GM18517 (cell line): ENCODE measurements at regions not wholly inside any gene's neighbourhood (a gene's known extent, or its start where the extent isn't known, plus 50 kb on each side); places are given as distances from the start of the nearest gene placed in this dataset.
A peak's percentile ranks its signal among the peaks of the same experiment; 100 is the strongest.

Source experiments
- ATAC-seq: cut with Tn5 transposase; IDR thresholded peaks from one replicate; pipeline ENCODE4 v1.9.1; 2021; ENCODE audit warnings: mild to moderate bottlenecking, moderate library complexity; ENCODE audit not compliant: unreplicated experiment

- no peak for ATAC-seq
Observed at GRCh38 chr5:6806668-6807067, 93.4 kb downstream of the TENT4A start.

- no peak for ATAC-seq
Observed at GRCh38 chr5:6808462-6808861, 95.2 kb downstream of the TENT4A start.

- ATAC-seq = no peak
Observed at GRCh38 chr5:6810641-6811405, 97.6 kb downstream of the TENT4A start.

GRCh38 chr5:6812091-6812490 lies 98.9 kb downstream of the TENT4A start:
- no peak for ATAC-seq

GRCh38 chr5:6812800-6813731 lies 99.8 kb downstream of the TENT4A start:
- no peak for ATAC-seq

GRCh38 chr5:6814816-6815215 lies 101.6 kb downstream of the TENT4A start:
- no peak for ATAC-seq

- ATAC-seq = no peak
Observed at GRCh38 chr5:6818594-6819511, 105.6 kb downstream of the TENT4A start.

GRCh38 chr5:6819521-6819920 lies 106.3 kb downstream of the TENT4A start:
- ATAC-seq = no peak

- ATAC-seq = no peak
Observed at GRCh38 chr5:6820851-6821479, 107.7 kb downstream of the TENT4A start.

- ATAC-seq = no peak
Observed at GRCh38 chr5:6822068-6822467, 108.8 kb downstream of the TENT4A start.

GRCh38 chr5:6822556-6823343 lies 109.5 kb downstream of the TENT4A start:
- ATAC-seq = no peak

GRCh38 chr5:6823996-6824395 lies 110.8 kb downstream of the TENT4A start:
- ATAC-seq = no peak

GRCh38 chr5:6825678-6826244 lies 112.5 kb downstream of the TENT4A start:
- ATAC-seq = no peak

GRCh38 chr5:6826756-6827155 lies 113.5 kb downstream of the TENT4A start:
- no peak for ATAC-seq

- peak; percentile 70 for ATAC-seq
Observed at GRCh38 chr5:6827526-6828219, 114.4 kb downstream of the TENT4A start.

GRCh38 chr5:6829150-6829784 lies 116.0 kb downstream of the TENT4A start:
- peak; percentile 78 for ATAC-seq

GRCh38 chr5:6830643-6831239 lies 117.5 kb downstream of the TENT4A start:
- no peak for ATAC-seq
